HEK293T (cell line): ENCODE measurements at regions not wholly inside any gene's neighbourhood (a gene's known extent, or its start where the extent isn't known, plus 50 kb on each side); places are given as distances from the start of the nearest gene placed in this dataset.

Experiments
- CTCF ChIA-PET: fragments of 350-600 bp; formaldehyde crosslinking; extraction: SDS; loops from one replicate; lab custom pipeline; 2021; ENCODE audit warnings: antibody characterized with exemption, inconsistent platforms; lab: Yijun Ruan, JAX
- POLR2A ChIA-PET: fragments of 350-600 bp; formaldehyde crosslinking; extraction: SDS; loops from one replicate; lab custom pipeline; 2020; ENCODE audit warnings: antibody characterized with exemption, inconsistent platforms; lab: Yijun Ruan, JAX
- DNase-seq: peaks from one replicate; pipeline ENCODE4 v3.0.0; 2012; ENCODE audit warnings: mixed read lengths; ENCODE audit errors: extremely low spot score
- ARNT ChIP-seq: fragments of 450-650 bp; IDR thresholded peaks from 2 replicates; pipeline ENCODE4 v1.6.1; 2017; ENCODE audit warnings: mild to moderate bottlenecking
- BHLHE40 ChIP-seq: fragments of 450-650 bp; IDR thresholded peaks from 2 replicates; pipeline ENCODE4 v1.6.1; 2016; ENCODE audit warnings: mild to moderate bottlenecking, moderate library complexity, borderline replicate concordance
- CTBP1 ChIP-seq: fragments of 450-650 bp; IDR thresholded peaks from 2 replicates; pipeline ENCODE4 v1.6.1; 2016; ENCODE audit warnings: borderline replicate concordance
- ELF4 ChIP-seq: fragments of 450-650 bp; IDR thresholded peaks from 2 replicates; pipeline ENCODE4 v1.6.1; 2017; ENCODE audit warnings: antibody characterized with exemption
- FOXA1 ChIP-seq: fragments of 450-650 bp; IDR thresholded peaks from 2 replicates; pipeline ENCODE4 v1.6.1; 2016; ENCODE audit warnings: mild to moderate bottlenecking
- FOXK2 ChIP-seq: fragments of 450-650 bp; IDR thresholded peaks from 2 replicates; pipeline ENCODE4 v1.6.1; 2016; ENCODE audit warnings: mild to moderate bottlenecking
- FOXM1 ChIP-seq: fragments of 450-650 bp; IDR thresholded peaks from 2 replicates; pipeline ENCODE4 v1.6.1; 2017; ENCODE audit warnings: mild to moderate bottlenecking, borderline replicate concordance
- HDGF ChIP-seq: fragments of 450-650 bp; IDR thresholded peaks from 2 replicates; pipeline ENCODE4 v1.6.1; 2017; ENCODE audit warnings: antibody characterized with exemption, borderline replicate concordance
- L3MBTL2 ChIP-seq: fragments of 450-650 bp; conservative IDR thresholded peaks from 2 replicates; pipeline ENCODE4 v1.6.1; 2016; ENCODE audit warnings: mild to moderate bottlenecking
- LEF1 ChIP-seq: fragments of 450-650 bp; IDR thresholded peaks from 2 replicates; pipeline ENCODE4 v1.6.1; 2017; ENCODE audit warnings: mild to moderate bottlenecking, borderline replicate concordance
- NFRKB ChIP-seq: fragments of 450-650 bp; IDR thresholded peaks from 2 replicates; pipeline ENCODE4 v1.6.1; 2016; ENCODE audit warnings: mild to moderate bottlenecking, moderate library complexity
- SP1 ChIP-seq: fragments of 450-650 bp; IDR thresholded peaks from 2 replicates; pipeline ENCODE4 v1.6.1; 2017
- SUZ12 ChIP-seq: fragments of 450-650 bp; IDR thresholded peaks from 2 replicates; pipeline ENCODE4 v1.6.1; 2016; ENCODE audit warnings: mild to moderate bottlenecking
- TARDBP ChIP-seq: fragments of 450-650 bp; IDR thresholded peaks from 2 replicates; pipeline ENCODE4 v1.6.1; 2016
- ZNF384 ChIP-seq: fragments of 450-650 bp; IDR thresholded peaks from 2 replicates; pipeline ENCODE4 v1.6.1; 2016
- TF ChIP-seq, protein P1 (sequence below): fragments of 450-650 bp; IDR thresholded peaks from 2 replicates; pipeline ENCODE4 v1.6.1; 2016

DNA sequence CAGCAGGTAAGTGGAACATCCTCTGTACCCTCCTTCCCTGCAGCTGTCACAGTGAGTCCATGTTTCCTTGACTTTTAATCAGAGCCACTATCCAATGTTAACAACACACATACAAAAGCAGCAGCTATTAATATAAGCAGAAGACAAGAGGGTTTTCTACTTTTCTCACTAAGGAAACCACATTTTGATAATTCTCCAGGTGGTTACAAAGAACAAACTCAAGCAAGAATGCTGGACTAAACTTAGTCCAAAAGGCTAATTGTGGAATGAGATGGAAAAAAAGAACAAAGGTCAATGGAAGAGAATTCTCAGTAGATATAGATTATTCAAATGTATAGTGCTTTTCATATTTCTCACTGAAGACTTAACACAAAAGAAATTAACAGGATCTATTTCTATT is 176.9 kb upstream of the SLC39A10 start:
- DNase-seq = no peak
- ChIA-PET POLR2A (no interaction called here), CTCF (no interaction called here)
- TF ChIP-seq LEF1 = no peak
- no peak for TF ChIP-seq FOXK2
- no peak for TF ChIP-seq SUZ12
- TF ChIP-seq L3MBTL2 = no peak
- TF ChIP-seq ARNT = no peak
- no peak for TF ChIP-seq TARDBP
- no peak for TF ChIP-seq BHLHE40
- TF ChIP-seq SP1 = no peak
- no peak for TF ChIP-seq NFRKB

DNA sequence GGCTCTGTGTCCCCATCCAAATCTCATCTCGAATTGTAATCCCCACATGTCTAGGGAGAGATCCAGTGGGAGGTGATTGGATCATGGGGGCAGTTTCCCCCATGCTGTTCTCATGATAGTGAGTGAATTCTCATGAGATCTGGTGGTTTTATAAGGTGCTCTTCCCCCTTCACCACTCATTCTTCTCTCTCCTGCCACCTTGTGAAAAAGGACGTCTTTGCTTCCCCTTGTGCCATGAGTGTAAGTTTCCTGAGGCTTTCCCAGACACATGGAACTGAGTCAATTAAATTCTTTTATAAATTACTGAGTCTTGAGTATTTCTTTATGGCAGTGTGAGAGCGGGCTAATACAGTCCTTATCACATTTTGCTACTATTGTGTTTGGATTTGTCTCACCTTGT is 177.6 kb upstream of the SLC39A10 start:
- POLR2A ChIA-PET = no interaction called here

DNA sequence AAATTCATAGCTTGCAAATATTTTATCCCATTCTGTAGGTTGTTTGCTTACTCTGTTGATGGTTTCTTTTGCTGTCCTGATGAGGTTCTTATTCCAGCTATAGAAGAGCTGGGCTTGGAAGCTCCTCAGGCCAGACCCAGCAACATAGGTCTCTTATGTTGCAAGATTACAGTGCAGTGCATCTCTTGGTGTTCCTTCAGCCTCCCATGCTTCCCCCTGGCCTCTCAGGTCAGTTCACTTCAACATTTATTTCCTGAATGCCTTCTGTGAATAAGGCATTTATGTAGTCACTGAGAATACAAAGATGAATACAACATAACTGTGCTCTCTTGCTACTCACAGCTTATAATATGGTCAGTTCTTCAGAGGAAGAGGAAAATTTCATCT is 179.0 kb upstream of the SLC39A10 start:
- CTCF ChIA-PET = no interaction called here
- no peak for DNase-seq
- POLR2A ChIA-PET = no interaction called here
- no peak for TF ChIP-seq TARDBP
- TF ChIP-seq, protein P1, sequence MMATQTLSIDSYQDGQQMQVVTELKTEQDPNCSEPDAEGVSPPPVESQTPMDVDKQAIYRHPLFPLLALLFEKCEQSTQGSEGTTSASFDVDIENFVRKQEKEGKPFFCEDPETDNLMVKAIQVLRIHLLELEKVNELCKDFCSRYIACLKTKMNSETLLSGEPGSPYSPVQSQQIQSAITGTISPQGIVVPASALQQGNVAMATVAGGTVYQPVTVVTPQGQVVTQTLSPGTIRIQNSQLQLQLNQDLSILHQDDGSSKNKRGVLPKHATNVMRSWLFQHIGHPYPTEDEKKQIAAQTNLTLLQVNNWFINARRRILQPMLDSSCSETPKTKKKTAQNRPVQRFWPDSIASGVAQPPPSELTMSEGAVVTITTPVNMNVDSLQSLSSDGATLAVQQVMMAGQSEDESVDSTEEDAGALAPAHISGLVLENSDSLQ = no peak
- no peak for TF ChIP-seq ZNF384
- TF ChIP-seq HDGF = no peak
- TF ChIP-seq ELF4 = no peak
- TF ChIP-seq CTBP1 = no peak
- no peak for TF ChIP-seq FOXM1
- TF ChIP-seq LEF1 = no peak
- TF ChIP-seq NFRKB = no peak
- no peak for TF ChIP-seq BHLHE40
- no peak for TF ChIP-seq FOXK2
- no peak for TF ChIP-seq L3MBTL2
- TF ChIP-seq SP1 = no peak
- no peak for TF ChIP-seq FOXA1

More for the DNA sequence above, 177.6 kb upstream of the SLC39A10 start:
- DNase-seq = no peak
- no peak for TF ChIP-seq FOXM1
- no peak for TF ChIP-seq BHLHE40
- TF ChIP-seq ELF4 = no peak
- TF ChIP-seq CTBP1 = no peak
- no peak for TF ChIP-seq ARNT
- TF ChIP-seq, protein P1 = no peak
- no peak for TF ChIP-seq ZNF384
- no peak for TF ChIP-seq TARDBP
- TF ChIP-seq SUZ12 = no peak
- no peak for TF ChIP-seq L3MBTL2
- no peak for TF ChIP-seq HDGF
- no peak for TF ChIP-seq SP1
- no peak for TF ChIP-seq FOXK2
- no peak for TF ChIP-seq FOXA1
- TF ChIP-seq NFRKB = no peak
- no peak for TF ChIP-seq LEF1
- CTCF ChIA-PET = no interaction called here

DNA sequence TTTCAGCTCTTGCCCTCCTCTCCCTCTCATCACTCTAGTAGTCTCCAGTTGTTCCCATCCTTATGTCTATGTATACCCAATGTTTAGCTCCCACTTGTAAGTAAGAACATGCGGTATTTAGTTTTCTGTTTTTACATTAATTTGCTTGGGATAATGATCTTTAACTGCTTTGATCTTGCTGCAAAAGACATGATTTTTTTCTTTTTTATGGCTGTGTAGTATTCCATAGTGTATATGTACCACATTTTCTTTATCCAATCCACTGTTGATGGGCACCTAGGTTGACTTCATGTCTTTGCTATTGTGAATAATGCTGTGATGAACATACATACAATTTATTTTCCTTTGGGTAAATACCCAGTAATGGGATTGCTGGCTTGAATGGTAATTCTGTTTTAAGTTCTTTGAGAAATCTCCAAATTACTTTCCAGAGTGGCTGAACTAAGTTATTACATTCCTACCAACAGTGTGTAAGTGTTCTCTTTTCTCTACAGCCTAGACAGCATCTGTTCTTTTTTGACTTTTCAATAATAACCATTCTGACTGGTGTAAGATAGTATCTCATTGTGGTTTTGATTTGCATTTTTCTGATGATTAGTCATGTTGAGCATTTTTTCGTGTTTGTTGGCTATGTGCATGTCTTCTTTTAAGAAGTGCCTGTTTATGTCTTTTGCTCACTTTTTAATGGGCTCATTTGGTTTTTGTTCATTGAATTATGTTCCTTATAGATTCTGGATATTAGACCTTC is 179.6 kb upstream of the SLC39A10 start:
- no peak for DNase-seq
- ChIA-PET POLR2A (no interaction called here), CTCF (no interaction called here)
- no peak for TF ChIP-seq ZNF384
- TF ChIP-seq TARDBP = no peak
- no peak for TF ChIP-seq FOXM1
- no peak for TF ChIP-seq LEF1
- no peak for TF ChIP-seq NFRKB
- TF ChIP-seq, protein P1 = no peak
- TF ChIP-seq SP1 = no peak
- TF ChIP-seq FOXA1 = no peak
- TF ChIP-seq HDGF = no peak
- no peak for TF ChIP-seq FOXK2
- TF ChIP-seq CTBP1 = no peak
- TF ChIP-seq SUZ12 = no peak
- no peak for TF ChIP-seq ARNT
- TF ChIP-seq L3MBTL2 = no peak
- no peak for TF ChIP-seq BHLHE40

DNA sequence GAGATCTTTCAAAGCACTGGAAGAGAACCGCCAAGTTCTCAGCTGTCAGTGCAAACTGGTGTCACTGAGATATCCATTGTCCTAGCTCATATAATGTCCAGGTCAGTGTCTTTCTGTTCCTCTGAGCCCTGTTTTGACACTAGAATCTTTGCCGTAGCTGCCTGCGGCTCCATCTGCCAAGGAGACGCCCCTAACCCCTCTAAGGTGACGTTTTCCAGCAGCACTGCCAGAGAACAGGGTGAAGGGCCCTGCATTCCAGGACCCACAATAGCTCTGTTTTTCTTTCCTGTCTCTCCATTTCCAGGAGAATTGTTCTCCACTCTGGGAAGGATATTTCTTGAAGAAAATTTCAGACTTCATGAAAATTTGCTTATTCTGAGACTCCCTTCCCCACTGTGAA is 181.7 kb upstream of the SLC39A10 start:
- TF ChIP-seq FOXA1 = no peak
- TF ChIP-seq L3MBTL2 = no peak
- TF ChIP-seq ARNT = no peak
- no peak for TF ChIP-seq FOXK2
- TF ChIP-seq BHLHE40 = no peak
- TF ChIP-seq HDGF = no peak
- no peak for TF ChIP-seq SP1
- no peak for TF ChIP-seq ZNF384
- TF ChIP-seq, protein P1 = no peak
- no peak for TF ChIP-seq TARDBP
- no peak for TF ChIP-seq LEF1
- no peak for TF ChIP-seq SUZ12
- no peak for TF ChIP-seq CTBP1
- POLR2A ChIA-PET = no interaction called here
- CTCF ChIA-PET = no interaction called here
- no peak for DNase-seq
